HepG2 (cell line): ENCODE measurements at regions not wholly inside any gene's neighbourhood (a gene's known extent, or its start where the extent isn't known, plus 50 kb on each side); places are given as distances from the start of the nearest gene placed in this dataset.

Experiments
- KAT8 ChIP-seq: IDR thresholded peaks from 2 replicates; pipeline ENCODE4 v1.6.1; 2016; ENCODE audit warnings: missing genetic modification reagents, missing compliant biosample characterization
- NFYB ChIP-seq: sonication (generic); formaldehyde crosslinking; IDR thresholded peaks from 2 replicates; pipeline ENCODE4 v1.4.0; 2020; ENCODE audit warnings: missing genetic modification reagents
- PRPF4 ChIP-seq: fragments of 200-400 bp; formaldehyde crosslinking; IDR thresholded peaks from 2 replicates; pipeline ENCODE4 v1.6.1; 2016; ENCODE audit warnings: low read length, low read depth; ENCODE audit not compliant: poor library complexity, severe bottlenecking
- SIN3A ChIP-seq: IDR thresholded peaks from 2 replicates; pipeline ENCODE4 v1.6.1; 2011; ENCODE audit warnings: low read depth, mild to moderate bottlenecking, control low read depth, low read length, borderline replicate concordance
- SMARCE1 ChIP-seq: fragments of 450-650 bp; IDR thresholded peaks from 2 replicates; pipeline ENCODE4 v1.6.1; 2017; ENCODE audit warnings: borderline replicate concordance
- ZKSCAN1 ChIP-seq: fragments of 150-350 bp; IDR thresholded peaks from 2 replicates; pipeline ENCODE4 v1.6.1; 2014; ENCODE audit warnings: low read length
- ZNF225 ChIP-seq: sonication (generic); formaldehyde crosslinking; IDR thresholded peaks from 2 replicates; pipeline ENCODE4 v1.4.0; 2020; ENCODE audit warnings: mild to moderate bottlenecking, missing genetic modification reagents
- TF ChIP-seq, protein P1 (sequence below): sonication (generic); formaldehyde crosslinking; IDR thresholded peaks from 2 replicates; pipeline ENCODE4 v1.5.0; 2020; ENCODE audit warnings: mild to moderate bottlenecking, missing genetic modification reagents

DNA sequence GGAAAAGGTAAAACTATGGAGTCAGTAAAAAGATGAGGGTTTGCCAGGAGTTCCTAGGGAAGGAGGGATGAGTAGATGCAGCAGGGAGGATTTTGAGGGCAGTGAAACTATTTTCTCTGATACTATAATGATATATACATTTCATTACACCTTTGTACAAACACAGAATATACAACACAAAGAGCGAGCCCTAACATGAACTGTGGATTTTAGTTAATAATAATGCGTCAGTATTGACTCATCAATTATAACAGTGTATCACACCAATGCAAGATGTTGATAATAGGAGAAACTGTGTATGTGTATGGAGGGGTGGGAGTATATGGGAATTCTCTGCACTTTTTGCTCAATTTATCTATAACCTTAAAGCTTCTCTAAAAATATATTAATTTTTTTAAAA lies 404.3 kb upstream of the NOVA1 start:
- TF ChIP-seq ZKSCAN1, result no peak
- no peak for TF ChIP-seq SMARCE1
- no peak for TF ChIP-seq KAT8 (CRISPR knock-in tag)
- no peak for TF ChIP-seq ZNF225 (CRISPR knock-in tag)
- TF ChIP-seq, protein P1, sequence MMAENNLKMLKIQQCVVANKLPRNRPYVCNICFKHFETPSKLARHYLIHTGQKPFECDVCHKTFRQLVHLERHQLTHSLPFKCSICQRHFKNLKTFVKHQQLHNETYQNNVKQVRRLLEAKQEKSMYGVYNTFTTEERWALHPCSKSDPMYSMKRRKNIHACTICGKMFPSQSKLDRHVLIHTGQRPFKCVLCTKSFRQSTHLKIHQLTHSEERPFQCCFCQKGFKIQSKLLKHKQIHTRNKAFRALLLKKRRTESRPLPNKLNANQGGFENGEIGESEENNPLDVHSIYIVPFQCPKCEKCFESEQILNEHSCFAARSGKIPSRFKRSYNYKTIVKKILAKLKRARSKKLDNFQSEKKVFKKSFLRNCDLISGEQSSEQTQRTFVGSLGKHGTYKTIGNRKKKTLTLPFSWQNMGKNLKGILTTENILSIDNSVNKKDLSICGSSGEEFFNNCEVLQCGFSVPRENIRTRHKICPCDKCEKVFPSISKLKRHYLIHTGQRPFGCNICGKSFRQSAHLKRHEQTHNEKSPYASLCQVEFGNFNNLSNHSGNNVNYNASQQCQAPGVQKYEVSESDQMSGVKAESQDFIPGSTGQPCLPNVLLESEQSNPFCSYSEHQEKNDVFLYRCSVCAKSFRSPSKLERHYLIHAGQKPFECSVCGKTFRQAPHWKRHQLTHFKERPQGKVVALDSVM (CRISPR knock-in tag), result no peak
- no peak for TF ChIP-seq SIN3A
- TF ChIP-seq NFYB (CRISPR knock-in tag), result no peak
- no peak for TF ChIP-seq PRPF4
